ENCODE measurements at regions not wholly inside any gene's neighbourhood (a gene's known extent, or its start where the extent isn't known, plus 50 kb on each side); places are given as distances from the start of the nearest gene placed in this dataset.

GRCh38 chr4:24476282-24476681 is 108.1 kb downstream of the DHX15 start:
- TF ChIP-seq CTCF (IDR thresholded peaks at IDR 0.05): peak; percentile 79
- Mint-ChIP-seq H3K4me1 (ENCODE audit: low read depth) (peaks cover 29% of the 10 kb centered on the region), H3K27ac (ENCODE audit: unreplicated experiment) (no peak overlapping the region), H3K9me3 (ENCODE audit: low read depth) (no peaks in the 10 kb centered on the region), H3K4me3 (ENCODE audit: unreplicated experiment) (no peak overlapping the region), H3K27me3 (ENCODE audit: low read depth) (peaks cover 7% of the 10 kb centered on the region), H3K36me3 (ENCODE audit: low read depth) (no peaks in the 10 kb centered on the region)
- no peak for DNase-seq (ENCODE audit: low spot score)

- H3K4me3 Mint-ChIP-seq (ENCODE audit: unreplicated experiment): no peak overlapping the region
- TF ChIP-seq CTCF (IDR thresholded peaks at IDR 0.05): no peak
- no peaks in the 10 kb centered on the region for H3K9me3 Mint-ChIP-seq (ENCODE audit: low read depth)
Observed at GRCh38 chr4:24475756-24476155, 108.6 kb downstream of the DHX15 start.

GRCh38 chr4:24473309-24473721 is 111.0 kb downstream of the DHX15 start:
- no peaks in the 10 kb centered on the region for H3K36me3 Mint-ChIP-seq (ENCODE audit: low read depth)
- peak; percentile 70 for TF ChIP-seq CTCF (IDR thresholded peaks at IDR 0.05)
- no peak for DNase-seq (ENCODE audit: low spot score)
- H3K27ac Mint-ChIP-seq (ENCODE audit: unreplicated experiment): peak overlapping the region; percentile 75
- peaks cover 40% of the 10 kb centered on the region for H3K4me1 Mint-ChIP-seq (ENCODE audit: low read depth)
- peaks cover 9% of the 10 kb centered on the region for H3K27me3 Mint-ChIP-seq (ENCODE audit: low read depth)
- H3K9me3 Mint-ChIP-seq (ENCODE audit: low read depth): no peaks in the 10 kb centered on the region
- H3K4me3 Mint-ChIP-seq (ENCODE audit: unreplicated experiment): peak overlapping the region; percentile 91

More at GRCh38 chr4:24475756-24476155, 108.6 kb downstream of the DHX15 start:
- no peak for DNase-seq (ENCODE audit: low spot score)
- H3K4me1 Mint-ChIP-seq (ENCODE audit: low read depth): peaks cover 32% of the 10 kb centered on the region
- H3K36me3 Mint-ChIP-seq (ENCODE audit: low read depth): no peaks in the 10 kb centered on the region
- H3K27me3 Mint-ChIP-seq (ENCODE audit: low read depth): peaks cover 6% of the 10 kb centered on the region
- H3K27ac Mint-ChIP-seq (ENCODE audit: unreplicated experiment): no peak overlapping the region

GRCh38 chr4:24472514-24473308 is 111.6 kb downstream of the DHX15 start:
- Mint-ChIP-seq H3K27ac (ENCODE audit: unreplicated experiment) (peak overlapping the region; percentile 74), H3K36me3 (ENCODE audit: low read depth) (no peaks in the 10 kb centered on the region), H3K9me3 (ENCODE audit: low read depth) (no peaks in the 10 kb centered on the region), H3K4me3 (ENCODE audit: unreplicated experiment) (peak overlapping the region; percentile 91), H3K4me1 (ENCODE audit: low read depth) (peaks cover 34% of the 10 kb centered on the region), H3K27me3 (ENCODE audit: low read depth) (peaks cover 10% of the 10 kb centered on the region)
- peak; percentile 88 for TF ChIP-seq CTCF (IDR thresholded peaks at IDR 0.05)
- DNase-seq (ENCODE audit: low spot score): peak; percentile 96

GRCh38 chr4:24472161-24472510 is 112.2 kb downstream of the DHX15 start:
- H3K4me1 Mint-ChIP-seq (ENCODE audit: low read depth): peaks cover 29% of the 10 kb centered on the region
- H3K27ac Mint-ChIP-seq (ENCODE audit: unreplicated experiment): peak overlapping the region; percentile 74
- no peaks in the 10 kb centered on the region for H3K36me3 Mint-ChIP-seq (ENCODE audit: low read depth)
- H3K27me3 Mint-ChIP-seq (ENCODE audit: low read depth): peaks cover 10% of the 10 kb centered on the region
- DNase-seq (ENCODE audit: low spot score): no peak
- H3K9me3 Mint-ChIP-seq (ENCODE audit: low read depth): no peaks in the 10 kb centered on the region
- no peak for TF ChIP-seq CTCF (IDR thresholded peaks at IDR 0.05)
- H3K4me3 Mint-ChIP-seq (ENCODE audit: unreplicated experiment): peak overlapping the region; percentile 91

Measured in chondrocyte (in vitro differentiated cells).